Fibroblast of skin of left biceps (primary cell): ENCODE measurements at regions not wholly inside any gene's neighbourhood (a gene's known extent, or its start where the extent isn't known, plus 50 kb on each side); places are given as distances from the start of the nearest gene placed in this dataset.

Experiments used
- DNase-seq, 2 experiments: peaks; one replicate each; pipeline ENCODE4 v3.0.0-alpha.2; 2013; ENCODE audit warnings: low read depth in 2 of 2

GRCh38 chr4:95672811-95673210 is 124.0 kb upstream of the UNC5C start:
- no peak for DNase-seq

GRCh38 chr4:95660719-95661118 is 111.9 kb upstream of the UNC5C start:
- no peak for DNase-seq

- no peak for DNase-seq
These were observed 103.1 kb upstream of the UNC5C start for GRCh38 chr4:95651891-95652290.

GRCh38 chr4:95644417-95644816 is 95.6 kb upstream of the UNC5C start:
- no peak for DNase-seq

- DNase-seq, result no peak
These were observed 94.9 kb upstream of the UNC5C start for GRCh38 chr4:95643627-95644026.

- DNase-seq, result no peak
These were observed 92.8 kb upstream of the UNC5C start for GRCh38 chr4:95641571-95641970.

GRCh38 chr4:95640311-95640710 is 91.5 kb upstream of the UNC5C start:
- DNase-seq, result no peak

- no peak for DNase-seq
These were observed 90.2 kb upstream of the UNC5C start for GRCh38 chr4:95638920-95639501.

GRCh38 chr4:95637043-95637600 is 88.3 kb upstream of the UNC5C start:
- DNase-seq, result no peak

GRCh38 chr4:95636061-95636460 is 87.3 kb upstream of the UNC5C start:
- no peak for DNase-seq

- DNase-seq, result no peak
These were observed 78.9 kb upstream of the UNC5C start for GRCh38 chr4:95627709-95628108.

- DNase-seq, result no peak
These were observed 78.3 kb upstream of the UNC5C start for GRCh38 chr4:95627024-95627605.

- DNase-seq, result no peak
These were observed 76.2 kb upstream of the UNC5C start for GRCh38 chr4:95625020-95625419.

- no peak for DNase-seq
These were observed 71.0 kb upstream of the UNC5C start for GRCh38 chr4:95619525-95620443.

GRCh38 chr4:95614684-95615205 is 66.0 kb upstream of the UNC5C start:
- no peak for DNase-seq

GRCh38 chr4:95610061-95610569 is 61.3 kb upstream of the UNC5C start:
- no peak for DNase-seq

GRCh38 chr4:95606739-95607138 is 58.0 kb upstream of the UNC5C start:
- no peak for DNase-seq

GRCh38 chr4:95603393-95603792 is 54.6 kb upstream of the UNC5C start:
- DNase-seq, result no peak

GRCh38 chr4:95602872-95603271 is 54.1 kb upstream of the UNC5C start:
- no peak for DNase-seq

GRCh38 chr4:95601356-95601755 is 52.6 kb upstream of the UNC5C start:
- no peak for DNase-seq

GRCh38 chr4:95599777-95600400 is 51.1 kb upstream of the UNC5C start:
- DNase-seq, result no peak
